Duodenal mucosa (tissue), 2 donors: ENCODE measurements at regions not wholly inside any gene's neighbourhood (a gene's known extent, or its start where the extent isn't known, plus 50 kb on each side); places are given as distances from the start of the nearest gene placed in this dataset.

Source experiments
- H3K27ac ChIP-seq: one replicate; pipeline ENCODE4 v1.7.0; 2013; ENCODE audit warnings: low read depth, low read length
- H3K27me3 ChIP-seq, 2 donors: one replicate each; pipeline ENCODE4 v1.7.0; 2013; ENCODE audit warnings: low read length in 2 of 2, control low read depth in 1 of 2; ENCODE audit not compliant: insufficient read depth in 2 of 2, control insufficient read depth in 1 of 2
- H3K36me3 ChIP-seq, 2 donors: one replicate each; pipeline ENCODE4 v1.7.0; 2013; ENCODE audit warnings: low read length in 2 of 2, control low read depth in 1 of 2; ENCODE audit not compliant: insufficient read depth in 2 of 2, control insufficient read depth in 1 of 2
- H3K4me1 ChIP-seq, 2 donors: one replicate each; pipeline ENCODE4 v1.7.0; 2013; ENCODE audit warnings: low read length in 2 of 2, control low read depth in 1 of 2; ENCODE audit not compliant: insufficient read depth in 2 of 2, control insufficient read depth in 1 of 2
- H3K4me3 ChIP-seq, 2 donors: one replicate each; pipeline ENCODE4 v1.7.0; 2013; ENCODE audit warnings: low read length in 2 of 2, low read depth in 1 of 2
- H3K9ac ChIP-seq, 2 donors: one replicate each; pipeline ENCODE4 v1.7.0; 2013; ENCODE audit warnings: low read length in 2 of 2, low read depth in 1 of 2
- H3K9me3 ChIP-seq, 2 donors: one replicate each; pipeline ENCODE4 v1.7.0; 2013; ENCODE audit warnings: low read length in 2 of 2, control low read depth in 1 of 2; ENCODE audit not compliant: control insufficient read depth in 1 of 2

- Histone ChIP-seq H3K4me1 (no peaks in the 10 kb centered on the region), H3K9me3 (no peaks in the 10 kb centered on the region), H3K4me3 (no peak overlapping the region), H3K27me3 (no peaks in the 10 kb centered on the region), H3K27ac (no peak overlapping the region), H3K9ac (no peak overlapping the region), H3K36me3 (no peaks in the 10 kb centered on the region)
Measured at GRCh38 chr5:163760498-163760897, 255.1 kb downstream of the MAT2B start.

GRCh38 chr5:163766936-163767670, 261.7 kb downstream of the MAT2B start:
- no peak overlapping the region for H3K4me3 ChIP-seq
- no peak overlapping the region for H3K9ac ChIP-seq
- no peaks in the 10 kb centered on the region for H3K9me3 ChIP-seq
- no peak overlapping the region for H3K27ac ChIP-seq
- H3K36me3 ChIP-seq = no peaks in the 10 kb centered on the region
- no peaks in the 10 kb centered on the region for H3K27me3 ChIP-seq
- H3K4me1 ChIP-seq = no peaks in the 10 kb centered on the region

GRCh38 chr5:163770625-163771024, 265.2 kb downstream of the MAT2B start:
- Histone ChIP-seq H3K4me3 (no peak overlapping the region), H3K27me3 (no peaks in the 10 kb centered on the region), H3K36me3 (no peaks in the 10 kb centered on the region), H3K27ac (no peak overlapping the region), H3K9me3 (no peaks in the 10 kb centered on the region), H3K9ac (no peak overlapping the region), H3K4me1 (no peaks in the 10 kb centered on the region)

- Histone ChIP-seq H3K4me3 (no peak overlapping the region), H3K4me1 (no peaks in the 10 kb centered on the region), H3K9ac (no peak overlapping the region), H3K27ac (no peak overlapping the region), H3K27me3 (no peaks in the 10 kb centered on the region), H3K36me3 (no peaks in the 10 kb centered on the region), H3K9me3 (no peaks in the 10 kb centered on the region)
Measured at GRCh38 chr5:163772241-163772640, 266.8 kb downstream of the MAT2B start.

GRCh38 chr5:163772644-163773043, 267.2 kb downstream of the MAT2B start:
- Histone ChIP-seq H3K27me3 (no peaks in the 10 kb centered on the region), H3K4me1 (no peaks in the 10 kb centered on the region), H3K36me3 (no peaks in the 10 kb centered on the region), H3K9ac (no peak overlapping the region), H3K9me3 (no peaks in the 10 kb centered on the region), H3K4me3 (no peak overlapping the region), H3K27ac (no peak overlapping the region)

GRCh38 chr5:163773226-163773625, 267.8 kb downstream of the MAT2B start:
- H3K4me3 ChIP-seq = no peak overlapping the region
- no peak overlapping the region for H3K27ac ChIP-seq
- no peaks in the 10 kb centered on the region for H3K9me3 ChIP-seq
- H3K9ac ChIP-seq = no peak overlapping the region
- H3K27me3 ChIP-seq = no peaks in the 10 kb centered on the region
- H3K4me1 ChIP-seq = no peaks in the 10 kb centered on the region
- no peaks in the 10 kb centered on the region for H3K36me3 ChIP-seq

GRCh38 chr5:163789870-163790269, 284.5 kb downstream of the MAT2B start:
- Histone ChIP-seq H3K27me3 (no peaks in the 10 kb centered on the region), H3K4me3 (no peak overlapping the region), H3K36me3 (no peaks in the 10 kb centered on the region), H3K9ac (no peak overlapping the region), H3K27ac (no peak overlapping the region), H3K4me1 (no peaks in the 10 kb centered on the region), H3K9me3 (no peaks in the 10 kb centered on the region)

GRCh38 chr5:163790497-163790896, 285.1 kb downstream of the MAT2B start:
- H3K9me3 ChIP-seq = no peaks in the 10 kb centered on the region
- no peaks in the 10 kb centered on the region for H3K27me3 ChIP-seq
- H3K27ac ChIP-seq = no peak overlapping the region
- no peak overlapping the region for H3K9ac ChIP-seq
- no peak overlapping the region for H3K4me3 ChIP-seq
- H3K36me3 ChIP-seq = no peaks in the 10 kb centered on the region
- H3K4me1 ChIP-seq = no peaks in the 10 kb centered on the region

- Histone ChIP-seq H3K9ac (no peak overlapping the region), H3K27me3 (no peaks in the 10 kb centered on the region), H3K36me3 (no peaks in the 10 kb centered on the region), H3K4me3 (no peak overlapping the region), H3K4me1 (no peaks in the 10 kb centered on the region), H3K27ac (no peak overlapping the region), H3K9me3 (no peaks in the 10 kb centered on the region)
Measured at GRCh38 chr5:163794993-163795392, 289.6 kb downstream of the MAT2B start.

- Histone ChIP-seq H3K9ac (no peak overlapping the region), H3K4me1 (no peaks in the 10 kb centered on the region), H3K36me3 (no peaks in the 10 kb centered on the region), H3K27ac (no peak overlapping the region), H3K9me3 (no peaks in the 10 kb centered on the region), H3K4me3 (no peak overlapping the region), H3K27me3 (no peaks in the 10 kb centered on the region)
Measured at GRCh38 chr5:163807781-163808180, 302.4 kb downstream of the MAT2B start.

GRCh38 chr5:163809473-163809872, 304.1 kb downstream of the MAT2B start:
- H3K9me3 ChIP-seq = no peaks in the 10 kb centered on the region
- H3K4me1 ChIP-seq = no peaks in the 10 kb centered on the region
- H3K9ac ChIP-seq = no peak overlapping the region
- no peak overlapping the region for H3K4me3 ChIP-seq
- no peaks in the 10 kb centered on the region for H3K27me3 ChIP-seq
- H3K36me3 ChIP-seq = no peaks in the 10 kb centered on the region
- no peak overlapping the region for H3K27ac ChIP-seq
